Keratinocyte (primary cell): ENCODE measurements at regions not wholly inside any gene's neighbourhood (a gene's known extent, or its start where the extent isn't known, plus 50 kb on each side); places are given as distances from the start of the nearest gene placed in this dataset.

Source experiments
- DNase-seq: peaks from one replicate; pipeline ENCODE4 v3.0.0-alpha.2; 2011; ENCODE audit warnings: low read depth, missing footprints, low spot score
- FAIRE-seq: peaks from 2 replicates; lab custom pipeline; 2011; peaks lifted over from hg19 to GRCh38; lab: Jason Lieb, UNC
- H2AFZ ChIP-seq: 2 replicates; pipeline ENCODE4 v1.6.0; 2012; ENCODE audit warnings: low read length, control low read depth, inconsistent platforms; ENCODE audit not compliant: control insufficient read depth
- H3K27ac ChIP-seq: 2 replicates; pipeline ENCODE4 v1.5.1; 2011; ENCODE audit warnings: low read length; ENCODE audit not compliant: control insufficient read depth, insufficient read depth
- H3K27me3 ChIP-seq: 3 replicates; pipeline ENCODE4 v1.6.0; 2011; ENCODE audit warnings: low read length; ENCODE audit not compliant: control insufficient read depth, insufficient read depth; ENCODE audit errors: extremely low read depth
- H3K36me3 ChIP-seq, 2 experiments: 2 replicates in 1 of 2; 3 replicates in 1 of 2; pipeline ENCODE4 v1.5.1; 2011; ENCODE audit warnings: low read length in 2 of 2, mild to moderate bottlenecking in 1 of 2; ENCODE audit not compliant: control insufficient read depth in 2 of 2, insufficient read depth in 2 of 2; ENCODE audit errors: extremely low read depth in 1 of 2
- H3K4me1 ChIP-seq: 3 replicates; pipeline ENCODE4 v1.5.1; 2011; ENCODE audit warnings: low read length; ENCODE audit not compliant: control insufficient read depth, insufficient read depth; ENCODE audit errors: extremely low read depth
- H3K4me2 ChIP-seq: 3 replicates; pipeline ENCODE4 v1.6.0; 2011; ENCODE audit warnings: low read depth, low read length; ENCODE audit not compliant: control insufficient read depth, insufficient read depth; ENCODE audit errors: extremely low read depth
- H3K4me3 ChIP-seq, 3 experiments: fragments of 200-600 bp in 1 of 3; sonication (generic) in 1 of 3; 2 replicates in 2 of 3; 3 replicates in 1 of 3; pipeline ENCODE4 v1.5.1; 2011 to 2016; ENCODE audit warnings: low read length in 3 of 3, mild to moderate bottlenecking in 3 of 3, control low read depth in 2 of 3, inconsistent platforms in 1 of 3, low read depth in 1 of 3, mixed read lengths in 1 of 3, mixed run types in 1 of 3, moderate library complexity in 1 of 3; ENCODE audit not compliant: control insufficient read depth in 2 of 3, insufficient read depth in 2 of 3; ENCODE audit errors: extremely low read depth in 1 of 3
- H3K79me2 ChIP-seq: 2 replicates; pipeline ENCODE4 v1.6.0; 2012; ENCODE audit warnings: low read length; ENCODE audit not compliant: control insufficient read depth, insufficient read depth
- H3K9ac ChIP-seq: 3 replicates; pipeline ENCODE4 v1.6.0; 2011; ENCODE audit warnings: low read length; ENCODE audit not compliant: control insufficient read depth, insufficient read depth; ENCODE audit errors: extremely low read depth
- H3K9me1 ChIP-seq: 3 replicates; pipeline ENCODE4 v1.6.0; 2011; ENCODE audit warnings: low read length; ENCODE audit not compliant: control insufficient read depth, insufficient read depth; ENCODE audit errors: extremely low read depth
- H3K9me3 ChIP-seq: 2 replicates; pipeline ENCODE4 v1.5.1; 2012; ENCODE audit warnings: low read depth, low read length; ENCODE audit not compliant: control insufficient read depth
- H4K20me1 ChIP-seq: 3 replicates; pipeline ENCODE4 v1.6.0; 2011; ENCODE audit warnings: low read length; ENCODE audit not compliant: control insufficient read depth, insufficient read depth; ENCODE audit errors: extremely low read depth
- CTCF ChIP-seq, 3 experiments: IDR thresholded peaks in 1 of 3; conservative IDR thresholded peaks in 1 of 3; optimal IDR thresholded peaks in 1 of 3; 2 replicates in 2 of 3; 3 replicates in 1 of 3; pipeline versions ENCODE3 to v1.5.1; 2011; ENCODE audit warnings: low read length in 3 of 3, mild to moderate bottlenecking in 3 of 3, moderate library complexity in 2 of 3, control low read depth in 1 of 3, inconsistent platforms in 1 of 3; ENCODE audit not compliant: insufficient read depth in 2 of 3; ENCODE audit errors: extremely low read depth in 1 of 3
- EZH2 ChIP-seq: IDR thresholded peaks from one replicate; pipeline ENCODE4 v1.6.1; 2012; ENCODE audit warnings: inconsistent platforms, mild to moderate bottlenecking, low read length, moderate library complexity
- dilution Hi-C: fragments of 300-500 bp; cut with MboI; formaldehyde crosslinking; loops from one replicate; pipeline ENCODE4 v1.7.0; 2020; ENCODE audit warnings: low sequenced_read_pairs; ENCODE audit not compliant: extremely low pct_ligation_motif_present

GRCh38 chr1:186757851-186758250 is 70.9 kb upstream of the PLA2G4A start:
- no peak for TF ChIP-seq CTCF (optimal IDR thresholded peaks at IDR 0.05 in 1 of 3, IDR thresholded peaks at IDR 0.05 in 1 of 3, conservative IDR thresholded peaks at IDR 0.05 in 1 of 3; ENCODE audit: extremely low read depth in 1 of 3, insufficient read depth in 2 of 3, low read length in 3 of 3)
- no peak for TF ChIP-seq EZH2
- no peaks in the 10 kb centered on the region for H3K36me3 ChIP-seq
- no peak overlapping the region for H3K4me3 ChIP-seq
- H3K27ac ChIP-seq: no peak overlapping the region
- H4K20me1 ChIP-seq: no peaks in the 10 kb centered on the region
- dilution Hi-C loops: no loop called here
- H3K4me1 ChIP-seq: peaks cover 5% of the 10 kb centered on the region
- H3K4me2 ChIP-seq: no peak overlapping the region
- H3K9ac ChIP-seq: no peak overlapping the region
- H2AFZ ChIP-seq: no peak overlapping the region
- no peaks in the 10 kb centered on the region for H3K27me3 ChIP-seq
- DNase-seq: no peak
- no peaks in the 10 kb centered on the region for H3K79me2 ChIP-seq
- FAIRE-seq: no peak
- no peaks in the 10 kb centered on the region for H3K9me1 ChIP-seq
- H3K9me3 ChIP-seq: no peaks in the 10 kb centered on the region

DNA sequence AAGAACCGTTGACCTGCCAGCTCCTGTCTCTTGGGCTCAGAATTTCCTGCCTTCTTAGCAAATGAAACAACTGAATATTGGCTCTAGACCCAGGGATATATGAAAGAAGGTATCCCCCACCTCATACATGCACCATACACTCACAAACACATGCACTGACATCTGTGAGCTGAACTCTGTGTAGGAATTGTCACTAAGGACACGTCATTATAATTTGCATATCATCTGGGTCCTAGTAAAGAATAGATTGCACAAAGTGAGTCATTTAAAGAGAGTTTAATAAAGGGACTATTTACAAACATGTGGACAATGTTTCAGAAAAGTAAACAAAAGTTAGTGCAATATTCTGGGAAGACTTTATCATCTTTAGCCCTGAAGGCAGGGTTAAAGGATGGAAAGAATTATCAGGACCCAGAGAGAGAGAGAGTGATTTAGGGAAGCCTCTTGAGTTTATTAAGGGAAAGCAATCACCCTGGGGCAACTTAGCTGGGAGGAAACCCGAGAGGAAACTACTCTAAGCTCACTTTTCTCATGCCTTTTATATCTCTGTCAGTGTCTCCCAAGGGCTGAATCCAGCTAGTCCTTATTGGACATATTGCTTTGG is 74.1 kb upstream of the PLA2G4A start:
- Histone ChIP-seq H3K27ac (no peak overlapping the region), H3K4me2 (no peak overlapping the region)
- FAIRE-seq: no peak

More for the DNA sequence above, 74.1 kb upstream of the PLA2G4A start:
- Histone ChIP-seq H4K20me1 (no peaks in the 10 kb centered on the region), H3K9ac (no peak overlapping the region), H3K4me3 (no peak overlapping the region), H3K9me1 (no peaks in the 10 kb centered on the region), H3K36me3 (no peaks in the 10 kb centered on the region), H3K27me3 (no peaks in the 10 kb centered on the region), H3K79me2 (no peaks in the 10 kb centered on the region), H3K9me3 (no peaks in the 10 kb centered on the region), H2AFZ (no peak overlapping the region), H3K4me1 (peaks cover 22% of the 10 kb centered on the region)
- no peak for DNase-seq
- dilution Hi-C loops: no loop called here
- TF ChIP-seq CTCF (optimal IDR thresholded peaks at IDR 0.05 in 1 of 3, IDR thresholded peaks at IDR 0.05 in 1 of 3, conservative IDR thresholded peaks at IDR 0.05 in 1 of 3; ENCODE audit: extremely low read depth in 1 of 3, insufficient read depth in 2 of 3, low read length in 3 of 3): no peak
- no peak for TF ChIP-seq EZH2
